PFSK-1 (cell line): ENCODE measurements at regions not wholly inside any gene's neighbourhood (a gene's known extent, or its start where the extent isn't known, plus 50 kb on each side); places are given as distances from the start of the nearest gene placed in this dataset.
A peak's percentile ranks its signal among the peaks of the same experiment; 100 is the strongest.

Experiments used
- FOXP2 ChIP-seq: optimal IDR thresholded peaks from 2 replicates; pipeline ENCODE3; 2011; ENCODE audit warnings: borderline replicate concordance, control low read depth, inconsistent platforms; ENCODE audit not compliant: insufficient read depth; ENCODE audit errors: extremely low read length, extremely low read depth
- POLR2AphosphoS5 ChIP-seq: IDR thresholded peaks from 2 replicates; pipeline ENCODE4 v1.6.1; 2012; ENCODE audit warnings: low read depth, mild to moderate bottlenecking, control low read depth, low read length, moderate library complexity
- SIN3A ChIP-seq: IDR thresholded peaks from 2 replicates; pipeline ENCODE4 v1.6.1; 2012; ENCODE audit warnings: mild to moderate bottlenecking, low read length, moderate library complexity, borderline replicate concordance; ENCODE audit not compliant: insufficient read depth
- TAF1 ChIP-seq: IDR thresholded peaks from 2 replicates; pipeline ENCODE4 v1.6.1; 2012; ENCODE audit warnings: low read length, control low read depth, borderline replicate concordance; ENCODE audit not compliant: insufficient read depth
- TF ChIP-seq, protein P1 (sequence below), 2 experiments: IDR thresholded peaks; 2 replicates each; pipeline versions ENCODE4 v1.6.1 to v1.8.0; 2011 to 2012; ENCODE audit warnings: low read depth in 2 of 2, low read length in 2 of 2, control low read depth in 1 of 2, inconsistent platforms in 1 of 2, mild to moderate bottlenecking in 1 of 2, moderate library complexity in 1 of 2; ENCODE audit not compliant: insufficient read depth in 1 of 2

- TF ChIP-seq SIN3A = no peak
- no peak for TF ChIP-seq TAF1
- no peak for TF ChIP-seq POLR2AphosphoS5
- TF ChIP-seq, protein P1, sequence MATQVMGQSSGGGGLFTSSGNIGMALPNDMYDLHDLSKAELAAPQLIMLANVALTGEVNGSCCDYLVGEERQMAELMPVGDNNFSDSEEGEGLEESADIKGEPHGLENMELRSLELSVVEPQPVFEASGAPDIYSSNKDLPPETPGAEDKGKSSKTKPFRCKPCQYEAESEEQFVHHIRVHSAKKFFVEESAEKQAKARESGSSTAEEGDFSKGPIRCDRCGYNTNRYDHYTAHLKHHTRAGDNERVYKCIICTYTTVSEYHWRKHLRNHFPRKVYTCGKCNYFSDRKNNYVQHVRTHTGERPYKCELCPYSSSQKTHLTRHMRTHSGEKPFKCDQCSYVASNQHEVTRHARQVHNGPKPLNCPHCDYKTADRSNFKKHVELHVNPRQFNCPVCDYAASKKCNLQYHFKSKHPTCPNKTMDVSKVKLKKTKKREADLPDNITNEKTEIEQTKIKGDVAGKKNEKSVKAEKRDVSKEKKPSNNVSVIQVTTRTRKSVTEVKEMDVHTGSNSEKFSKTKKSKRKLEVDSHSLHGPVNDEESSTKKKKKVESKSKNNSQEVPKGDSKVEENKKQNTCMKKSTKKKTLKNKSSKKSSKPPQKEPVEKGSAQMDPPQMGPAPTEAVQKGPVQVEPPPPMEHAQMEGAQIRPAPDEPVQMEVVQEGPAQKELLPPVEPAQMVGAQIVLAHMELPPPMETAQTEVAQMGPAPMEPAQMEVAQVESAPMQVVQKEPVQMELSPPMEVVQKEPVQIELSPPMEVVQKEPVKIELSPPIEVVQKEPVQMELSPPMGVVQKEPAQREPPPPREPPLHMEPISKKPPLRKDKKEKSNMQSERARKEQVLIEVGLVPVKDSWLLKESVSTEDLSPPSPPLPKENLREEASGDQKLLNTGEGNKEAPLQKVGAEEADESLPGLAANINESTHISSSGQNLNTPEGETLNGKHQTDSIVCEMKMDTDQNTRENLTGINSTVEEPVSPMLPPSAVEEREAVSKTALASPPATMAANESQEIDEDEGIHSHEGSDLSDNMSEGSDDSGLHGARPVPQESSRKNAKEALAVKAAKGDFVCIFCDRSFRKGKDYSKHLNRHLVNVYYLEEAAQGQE (IDR thresholded peaks at IDR 0.05; ENCODE audit: insufficient read depth in 1 of 2, low read depth in 2 of 2, low read length in 2 of 2) = no peak
- TF ChIP-seq FOXP2 = no peak
These were observed 226.1 kb upstream of the GJE1 start for GRCh38 chr6:141906569-141907080.

- TF ChIP-seq, protein P1 (IDR thresholded peaks at IDR 0.05; ENCODE audit: insufficient read depth in 1 of 2, low read depth in 2 of 2, low read length in 2 of 2) = peak in 1 of 2 experiments; percentile 83; a peak in 2 of 4 replicates
- TF ChIP-seq POLR2AphosphoS5 (no peak), FOXP2 (no peak), TAF1 (no peak), SIN3A (no peak)
These were observed 242.1 kb upstream of the GJE1 start for GRCh38 chr6:141890661-141891060.

DNA sequence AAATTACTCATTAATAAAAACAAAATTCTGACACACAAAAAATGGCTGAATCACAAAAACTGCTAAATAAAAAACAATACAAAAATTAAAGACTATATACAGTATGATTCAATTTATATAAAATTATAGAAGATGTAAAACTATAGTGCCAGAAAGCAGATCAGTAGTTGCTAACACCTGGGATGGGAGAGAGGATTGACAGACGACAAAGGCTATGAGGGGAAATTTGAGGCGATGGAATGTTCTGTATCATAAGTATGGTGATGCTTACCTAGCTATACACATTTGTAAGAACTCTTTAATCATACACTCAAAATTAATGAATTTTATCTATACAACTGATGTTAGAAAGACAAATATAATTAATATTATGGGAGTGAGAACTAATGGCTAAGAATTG is 247.9 kb upstream of the GJE1 start:
- no peak for TF ChIP-seq POLR2AphosphoS5
- TF ChIP-seq, protein P1 (IDR thresholded peaks at IDR 0.05; ENCODE audit: insufficient read depth in 1 of 2, low read depth in 2 of 2, low read length in 2 of 2) = no peak
- TF ChIP-seq FOXP2 = no peak
- TF ChIP-seq SIN3A = no peak
- TF ChIP-seq TAF1 = no peak

DNA sequence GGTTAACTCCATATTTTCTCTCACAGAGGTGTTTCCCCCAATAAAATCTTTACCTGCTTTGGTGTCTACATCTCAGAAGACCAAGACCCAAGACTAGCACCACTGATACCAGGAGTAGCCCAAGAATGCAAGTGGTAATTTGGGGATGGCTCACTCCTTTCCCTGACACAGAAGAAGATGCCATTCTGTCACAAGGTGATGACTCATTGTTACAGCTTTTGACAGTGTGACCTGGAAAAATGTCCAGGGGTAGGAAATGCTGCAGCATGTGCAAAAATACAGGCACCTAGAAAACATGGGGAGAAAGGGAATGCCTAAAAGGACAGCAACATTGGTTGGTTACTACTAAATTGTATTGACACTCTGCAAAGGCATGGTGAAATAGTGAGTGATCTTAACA is 254.0 kb upstream of the GJE1 start:
- TF ChIP-seq SIN3A (no peak), FOXP2 (no peak), TAF1 (no peak), POLR2AphosphoS5 (no peak)
- TF ChIP-seq, protein P1 (IDR thresholded peaks at IDR 0.05; ENCODE audit: insufficient read depth in 1 of 2, low read depth in 2 of 2, low read length in 2 of 2) = no peak

DNA sequence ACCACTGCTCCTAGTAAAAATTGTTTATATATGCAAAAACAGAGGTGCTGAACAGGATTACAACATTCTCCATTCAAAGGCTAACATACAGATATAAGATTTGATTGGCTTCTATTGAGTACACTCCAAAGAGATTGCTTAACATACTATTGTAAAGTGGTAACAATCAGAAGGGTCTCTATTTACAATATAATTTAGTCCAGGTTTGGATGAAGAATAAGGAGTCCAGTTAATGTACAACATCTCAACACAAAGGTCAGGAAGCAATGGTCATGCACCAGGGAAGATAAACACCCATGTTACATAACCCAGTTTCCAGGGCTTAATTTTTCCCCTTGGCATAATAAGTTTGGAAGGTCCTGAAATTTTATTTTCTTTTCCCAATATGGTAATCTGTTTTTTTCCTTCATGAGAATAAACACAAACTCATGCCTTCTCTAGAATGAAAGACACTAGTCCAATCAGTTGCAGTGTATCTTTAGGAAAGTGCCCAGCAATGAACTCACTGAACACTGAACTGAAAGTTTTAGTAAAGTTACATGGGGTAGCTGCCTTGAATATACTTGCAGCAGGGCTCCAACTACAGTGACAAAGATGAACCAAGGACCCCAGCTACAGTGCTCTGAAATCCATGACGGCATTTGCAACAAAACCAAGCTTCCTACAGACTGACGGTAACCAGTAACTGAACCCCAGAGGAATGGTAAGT is 255.3 kb upstream of the GJE1 start:
- TF ChIP-seq, protein P1 (IDR thresholded peaks at IDR 0.05; ENCODE audit: insufficient read depth in 1 of 2, low read depth in 2 of 2, low read length in 2 of 2) = no peak
- TF ChIP-seq TAF1 = no peak
- TF ChIP-seq FOXP2 = no peak
- TF ChIP-seq POLR2AphosphoS5 = no peak
- TF ChIP-seq SIN3A = no peak
